RWPE2 (cell line): ENCODE measurements at regions not wholly inside any gene's neighbourhood (a gene's known extent, or its start where the extent isn't known, plus 50 kb on each side); places are given as distances from the start of the nearest gene placed in this dataset.

Experiments
- ATAC-seq: fragments of 200-7000 bp; cut with Tn5 transposase; 3 replicates; pipeline ENCODE4 v1.9.1; 2021; ENCODE audit warnings: low read depth
- DNase-seq: peaks from one replicate; pipeline ENCODE4 v3.0.0-alpha.2; 2020; ENCODE audit warnings: low spot score
- H3K27ac ChIP-seq: fragments of 450-650 bp; 2 replicates; pipeline ENCODE4 v1.5.1; 2017; ENCODE audit warnings: mild to moderate bottlenecking; ENCODE audit not compliant: poor library complexity, severe bottlenecking
- H3K27me3 ChIP-seq: fragments of 250-450 bp; sonication (Bioruptor Pico); 2 replicates; pipeline ENCODE4 v1.5.1; 2021; ENCODE audit warnings: mild to moderate bottlenecking, moderate library complexity; ENCODE audit not compliant: insufficient read depth, poor library complexity, severe bottlenecking
- H3K36me3 ChIP-seq: fragments of 250-450 bp; sonication (Bioruptor Pico); 2 replicates; pipeline ENCODE4 v1.5.1; 2020; ENCODE audit warnings: low read depth, mild to moderate bottlenecking, moderate library complexity
- H3K4me1 ChIP-seq: fragments of 250-450 bp; sonication (Bioruptor Pico); 2 replicates; pipeline ENCODE4 v1.5.1; 2021; ENCODE audit warnings: mild to moderate bottlenecking, moderate library complexity; ENCODE audit not compliant: insufficient read depth, poor library complexity, severe bottlenecking
- H3K4me3 ChIP-seq: fragments of 250-450 bp; sonication (Bioruptor Pico); 2 replicates; pipeline ENCODE4 v1.5.1; 2021; ENCODE audit warnings: mild to moderate bottlenecking, moderate library complexity; ENCODE audit not compliant: severe bottlenecking
- H3K9me3 ChIP-seq: fragments of 250-450 bp; sonication (Bioruptor Pico); 2 replicates; pipeline ENCODE4 v1.5.1; 2021; ENCODE audit warnings: mild to moderate bottlenecking, moderate library complexity; ENCODE audit not compliant: severe bottlenecking
- TF ChIP-seq, protein P1 (sequence below): fragments of 450-650 bp; IDR thresholded peaks from one replicate; pipeline ENCODE4 v1.5.1; 2017; ENCODE audit warnings: mild to moderate bottlenecking, moderate library complexity; ENCODE audit not compliant: poor library complexity, severe bottlenecking

- Histone ChIP-seq H3K4me1 (no peaks in the 10 kb centered on the region), H3K27me3 (peaks cover 5% of the 10 kb centered on the region), H3K4me3 (no peak overlapping the region), H3K36me3 (no peaks in the 10 kb centered on the region), H3K27ac (no peak overlapping the region), H3K9me3 (no peaks in the 10 kb centered on the region)
- ATAC-seq (no peak), DNase-seq (no peak)
- TF ChIP-seq, protein P1, sequence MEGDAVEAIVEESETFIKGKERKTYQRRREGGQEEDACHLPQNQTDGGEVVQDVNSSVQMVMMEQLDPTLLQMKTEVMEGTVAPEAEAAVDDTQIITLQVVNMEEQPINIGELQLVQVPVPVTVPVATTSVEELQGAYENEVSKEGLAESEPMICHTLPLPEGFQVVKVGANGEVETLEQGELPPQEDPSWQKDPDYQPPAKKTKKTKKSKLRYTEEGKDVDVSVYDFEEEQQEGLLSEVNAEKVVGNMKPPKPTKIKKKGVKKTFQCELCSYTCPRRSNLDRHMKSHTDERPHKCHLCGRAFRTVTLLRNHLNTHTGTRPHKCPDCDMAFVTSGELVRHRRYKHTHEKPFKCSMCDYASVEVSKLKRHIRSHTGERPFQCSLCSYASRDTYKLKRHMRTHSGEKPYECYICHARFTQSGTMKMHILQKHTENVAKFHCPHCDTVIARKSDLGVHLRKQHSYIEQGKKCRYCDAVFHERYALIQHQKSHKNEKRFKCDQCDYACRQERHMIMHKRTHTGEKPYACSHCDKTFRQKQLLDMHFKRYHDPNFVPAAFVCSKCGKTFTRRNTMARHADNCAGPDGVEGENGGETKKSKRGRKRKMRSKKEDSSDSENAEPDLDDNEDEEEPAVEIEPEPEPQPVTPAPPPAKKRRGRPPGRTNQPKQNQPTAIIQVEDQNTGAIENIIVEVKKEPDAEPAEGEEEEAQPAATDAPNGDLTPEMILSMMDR, result no peak
These were observed 55.9 kb upstream of the ATP8A1 start for GRCh38 chr4:42712854-42713253.

- DNase-seq, result no peak
- Histone ChIP-seq H3K9me3 (no peaks in the 10 kb centered on the region), H3K27ac (no peak overlapping the region), H3K27me3 (peaks cover 5% of the 10 kb centered on the region), H3K36me3 (no peaks in the 10 kb centered on the region), H3K4me3 (no peak overlapping the region), H3K4me1 (no peaks in the 10 kb centered on the region)
- TF ChIP-seq, protein P1, result no peak
- no peak for ATAC-seq
These were observed 54.6 kb upstream of the ATP8A1 start for GRCh38 chr4:42711496-42711895.

DNA sequence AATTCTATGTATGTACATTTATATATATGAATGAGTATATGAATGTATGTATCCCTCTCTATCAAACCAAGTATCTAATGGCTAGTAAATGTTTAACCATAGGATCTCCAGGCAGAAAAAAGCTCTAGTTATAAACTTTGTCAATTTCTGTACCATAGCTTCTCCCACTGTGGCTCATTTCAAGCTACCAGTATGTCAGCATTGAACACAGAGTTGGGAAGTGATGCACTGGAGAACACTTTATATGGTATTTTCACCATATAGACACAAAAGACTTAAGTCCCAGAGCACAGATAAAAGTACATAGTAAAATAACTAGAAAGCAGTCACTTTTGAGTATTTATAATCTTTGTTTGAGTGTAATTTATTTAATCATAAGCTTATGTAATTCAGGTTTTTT, 53.9 kb upstream of the ATP8A1 start:
- Histone ChIP-seq H3K27ac (no peak overlapping the region), H3K27me3 (peaks cover 5% of the 10 kb centered on the region), H3K4me3 (no peak overlapping the region), H3K4me1 (no peaks in the 10 kb centered on the region), H3K9me3 (no peaks in the 10 kb centered on the region), H3K36me3 (no peaks in the 10 kb centered on the region)
- no peak for DNase-seq
- ATAC-seq, result no peak
- TF ChIP-seq, protein P1, result no peak

DNA sequence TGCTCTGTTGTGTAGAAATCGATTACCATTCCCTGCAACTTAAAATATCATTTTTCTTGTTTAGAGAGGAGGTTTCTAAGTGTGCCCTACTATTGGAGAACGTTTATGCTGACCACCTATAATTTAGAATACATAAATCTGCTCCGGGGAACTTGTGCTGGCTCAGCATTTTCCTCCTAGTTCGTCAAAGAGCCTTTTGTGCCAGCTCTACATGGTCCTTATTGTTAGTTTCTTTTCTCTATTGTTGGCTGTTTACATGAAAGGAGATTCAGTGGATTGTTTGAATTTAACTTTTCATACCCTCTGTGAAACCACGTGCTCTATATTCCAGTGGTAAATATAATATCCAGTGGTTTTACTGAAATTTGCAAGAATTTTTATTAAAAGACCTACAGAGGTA, 53.4 kb upstream of the ATP8A1 start:
- H3K9me3 ChIP-seq, result no peaks in the 10 kb centered on the region
- DNase-seq, result no peak
- no peaks in the 10 kb centered on the region for H3K36me3 ChIP-seq
- ATAC-seq, result no peak
- H3K27ac ChIP-seq, result no peak overlapping the region
- peaks cover 5% of the 10 kb centered on the region for H3K27me3 ChIP-seq
- TF ChIP-seq, protein P1, result no peak
- H3K4me3 ChIP-seq, result no peak overlapping the region
- H3K4me1 ChIP-seq, result no peaks in the 10 kb centered on the region

GRCh38 chr4:42709392-42710065, 52.6 kb upstream of the ATP8A1 start:
- Histone ChIP-seq H3K9me3 (no peaks in the 10 kb centered on the region), H3K4me3 (no peak overlapping the region), H3K27me3 (peaks cover 5% of the 10 kb centered on the region), H3K4me1 (no peaks in the 10 kb centered on the region), H3K27ac (no peak overlapping the region), H3K36me3 (no peaks in the 10 kb centered on the region)
- DNase-seq, result no peak
- no peak for ATAC-seq
- TF ChIP-seq, protein P1, result no peak
